Choroid plexus epithelial cell (primary cell): ENCODE measurements at regions not wholly inside any gene's neighbourhood (a gene's known extent, or its start where the extent isn't known, plus 50 kb on each side); places are given as distances from the start of the nearest gene placed in this dataset.

ENCODE experiments used
- DNase-seq: peaks from one replicate; pipeline ENCODE4 v3.0.0-alpha.2; 2010; ENCODE audit warnings: low read depth
- H3K4me3 ChIP-seq: 2 replicates; pipeline ENCODE4 v1.5.1; 2011; ENCODE audit warnings: low read depth, mild to moderate bottlenecking, control low read depth, low read length, moderate library complexity
- CTCF ChIP-seq: conservative IDR thresholded peaks from 2 replicates; pipeline ENCODE4 v1.5.1; 2011; ENCODE audit warnings: low read depth, mild to moderate bottlenecking, control low read depth, inconsistent platforms, low read length, moderate library complexity

GRCh38 chr6:123712831-123713230 is 76.1 kb upstream of the TRDN start:
- H3K4me3 ChIP-seq, result no peak overlapping the region
- DNase-seq, result no peak
- no peak for TF ChIP-seq CTCF

GRCh38 chr6:123702943-123703342 is 66.2 kb upstream of the TRDN start:
- DNase-seq, result no peak
- no peak for TF ChIP-seq CTCF
- H3K4me3 ChIP-seq, result no peak overlapping the region

- no peak for DNase-seq
- no peak for TF ChIP-seq CTCF
- no peak overlapping the region for H3K4me3 ChIP-seq
Observed at GRCh38 chr6:123687864-123688263, 51.1 kb upstream of the TRDN start.
